K562 (cell line): ENCODE measurements at regions not wholly inside any gene's neighbourhood (a gene's known extent, or its start where the extent isn't known, plus 50 kb on each side); places are given as distances from the start of the nearest gene placed in this dataset.

ENCODE experiments used
- ATAC-seq: fragments of 200-7000 bp; cut with Tn5 transposase; 3 replicates; pipeline ENCODE4 v1.9.1; 2020; ENCODE audit warnings: moderate library complexity
- BruUV-seq: library from RNA; stranded (reverse); fragments of 400-500 nt; replicated peaks from 2 replicates; lab custom pipeline; 2021; lab: Mats Ljungman, UMichigan
- CTCF ChIA-PET: fragments of 300-600 bp; formaldehyde crosslinking; extraction: SDS; loops from one replicate; lab custom pipeline; 2021; ENCODE audit warnings: low intra/inter-chr PET ratio; lab: Yijun Ruan, JAX
- POLR2A ChIA-PET: fragments of 300-600, 350-650 bp; sonication (Branson Sonifier 250); formaldehyde crosslinking; extraction: SDS; loops from one replicate; lab custom pipeline; 2021; ENCODE audit warnings: antibody characterized with exemption, inconsistent platforms; lab: Yijun Ruan, JAX
- DNase-seq, 4 experiments: peaks; one replicate each; pipeline versions ENCODE4 v3.0.0 to v3.0.0-alpha.2; 2011 to 2018; ENCODE audit warnings: low spot score in 3 of 4, mixed read lengths in 3 of 4; ENCODE audit errors: extremely low read depth in 1 of 4
- FAIRE-seq: peaks from 2 replicates; lab custom pipeline; 2011; peaks lifted over from hg19 to GRCh38; lab: Jason Lieb, UNC
- H2AFZ ChIP-seq: 2 replicates; pipeline ENCODE4 v1.6.0; 2011; ENCODE audit warnings: low read depth, low read length, control low read depth, inconsistent platforms
- H3K27ac ChIP-seq: fragments of 200-600 bp; 3 replicates; pipeline ENCODE4 v1.8.0; 2011; ENCODE audit warnings: low read depth, mild to moderate bottlenecking, control low read depth, inconsistent platforms, low read length, moderate library complexity, mixed read lengths; ENCODE audit errors: extremely low read depth
- H3K27me3 ChIP-seq, 2 experiments: fragments of 300-600 bp in 1 of 2; 2 replicates in 1 of 2; 3 replicates in 1 of 2; pipeline versions ENCODE4 v1.6.0 to v1.8.0; 2011; ENCODE audit warnings: inconsistent platforms in 2 of 2, low read length in 2 of 2, mild to moderate bottlenecking in 1 of 2, mixed read lengths in 1 of 2, moderate library complexity in 1 of 2; ENCODE audit not compliant: control insufficient read depth in 2 of 2, insufficient read depth in 2 of 2
- H3K36me3 ChIP-seq: fragments of 300-600 bp; 3 replicates; pipeline ENCODE4 v1.8.0; 2011; ENCODE audit warnings: mild to moderate bottlenecking, low read length, inconsistent platforms; ENCODE audit not compliant: control insufficient read depth, insufficient read depth
- H3K4me1 ChIP-seq, 2 experiments: fragments of 200-600 bp in 1 of 2; replicated peaks in 1 of 2; 2 replicates in 1 of 2; 3 replicates in 1 of 2; pipeline versions ENCODE4 v1.5.1 to v1.8.0; 2011; ENCODE audit warnings: inconsistent platforms in 2 of 2, low read length in 2 of 2, mild to moderate bottlenecking in 1 of 2, mixed read lengths in 1 of 2, moderate library complexity in 1 of 2; ENCODE audit not compliant: control insufficient read depth in 2 of 2, insufficient read depth in 2 of 2
- H3K4me2 ChIP-seq: 2 replicates; pipeline ENCODE4 v1.6.1; 2011; ENCODE audit warnings: low read length, control low read depth, inconsistent platforms, mixed read lengths; ENCODE audit not compliant: insufficient read depth
- H3K4me3 ChIP-seq: fragments of 200-600 bp; sonication (generic), shearing (Covaris generic); 2 replicates; pipeline ENCODE4 v1.5.1; 2016; ENCODE audit warnings: control low read depth, inconsistent platforms
- H3K79me2 ChIP-seq: fragments of 200-600 bp; 3 replicates; pipeline ENCODE4 v1.8.0; 2011; ENCODE audit warnings: low read length, inconsistent platforms; ENCODE audit not compliant: control insufficient read depth, insufficient read depth
- H3K9ac ChIP-seq, 2 experiments: 2 replicates each; pipeline versions ENCODE4 v1.6.0 to v1.6.1; 2011; ENCODE audit warnings: low read depth in 2 of 2, low read length in 2 of 2, control low read depth in 1 of 2, inconsistent platforms in 1 of 2, mild to moderate bottlenecking in 1 of 2, mixed read lengths in 1 of 2; ENCODE audit not compliant: insufficient read depth in 1 of 2
- H3K9me1 ChIP-seq: one replicate; pipeline ENCODE4 v1.6.0; 2011; ENCODE audit warnings: inconsistent platforms, mild to moderate bottlenecking, low read length, moderate library complexity; ENCODE audit not compliant: control insufficient read depth, insufficient read depth
- H3K9me3 ChIP-seq: replicated peaks from 2 replicates; pipeline ENCODE4 v1.5.1; 2011; ENCODE audit warnings: low read depth, low read length, inconsistent platforms; ENCODE audit not compliant: control insufficient read depth, insufficient read depth
- H4K20me1 ChIP-seq: replicated peaks from 2 replicates; pipeline ENCODE4 v1.6.1; 2011; ENCODE audit warnings: low read length, inconsistent platforms, mixed read lengths; ENCODE audit not compliant: control insufficient read depth, insufficient read depth
- BRF2 ChIP-seq: IDR thresholded peaks from 3 replicates; pipeline ENCODE4 v1.6.1; 2011; ENCODE audit warnings: borderline replicate concordance, mild to moderate bottlenecking; ENCODE audit not compliant: insufficient read length, insufficient read depth
- CBX3 ChIP-seq, 2 experiments: IDR thresholded peaks; 1 replicate in 1 of 2; 2 replicates in 1 of 2; pipeline ENCODE4 v1.6.1; 2012; ENCODE audit warnings: inconsistent platforms in 2 of 2, low read length in 2 of 2, borderline replicate concordance in 1 of 2, control low read depth in 1 of 2
- CCNT2 ChIP-seq: IDR thresholded peaks from 2 replicates; pipeline ENCODE4 v1.6.1; 2011; ENCODE audit warnings: borderline replicate concordance, low read depth, mild to moderate bottlenecking, moderate library complexity, mixed read lengths, low read length; ENCODE audit not compliant: insufficient read length; ENCODE audit errors: extremely low read depth
- E2F4 ChIP-seq: sonication (generic); formaldehyde crosslinking; IDR thresholded peaks from 2 replicates; pipeline ENCODE4 v1.8.0; 2022; ENCODE audit warnings: mild to moderate bottlenecking, low read depth, missing genetic modification reagents
- ELF1 ChIP-seq: fragments of 200-800 bp; sonication (Bioruptor generic); IDR thresholded peaks from 2 replicates; pipeline ENCODE4 v1.6.1; 2016; ENCODE audit warnings: missing genetic modification characterization, missing compliant biosample characterization
- ID3 ChIP-seq, 2 experiments: fragments of 250-450 bp in 1 of 2; fragments of 450-650 bp in 1 of 2; sonication (Bioruptor Pico) in 1 of 2; IDR thresholded peaks; 2 replicates each; pipeline versions ENCODE4 v1.6.1 to v1.8.0; 2016 to 2021; ENCODE audit warnings: mild to moderate bottlenecking in 2 of 2, moderate library complexity in 2 of 2, missing compliant biosample characterization in 1 of 2, missing genetic modification characterization in 1 of 2
- MEF2D ChIP-seq: conservative IDR thresholded peaks from 2 replicates; pipeline ENCODE4 v1.6.1; 2016; ENCODE audit warnings: low read depth, missing genetic modification characterization, missing compliant biosample characterization
- MYNN ChIP-seq, 2 experiments: sonication (generic); formaldehyde crosslinking in 1 of 2; IDR thresholded peaks; 2 replicates each; pipeline versions ENCODE4 v1.5.0 to v1.6.1; 2016 to 2020; ENCODE audit warnings: antibody characterized with exemption in 1 of 2, missing genetic modification reagents in 1 of 2
- NFE2L1 ChIP-seq: fragments of 450-650 bp; IDR thresholded peaks from 2 replicates; pipeline ENCODE4 v1.6.1; 2016; ENCODE audit warnings: missing genetic modification characterization, low read depth, mild to moderate bottlenecking, missing compliant biosample characterization, moderate library complexity, borderline replicate concordance
- PHB ChIP-seq: fragments of 250-450 bp; sonication (Bioruptor Pico); IDR thresholded peaks from 2 replicates; pipeline ENCODE4 v1.5.0; 2021
- SIN3A ChIP-seq, 2 experiments: fragments of 150-350 bp in 1 of 2; IDR thresholded peaks; 2 replicates each; pipeline ENCODE4 v1.6.1; 2011 to 2016; ENCODE audit warnings: borderline replicate concordance in 2 of 2, low read depth in 2 of 2, low read length in 2 of 2, mild to moderate bottlenecking in 2 of 2, moderate library complexity in 2 of 2; ENCODE audit not compliant: control insufficient read depth in 1 of 2
- SUPT5H ChIP-seq: fragments of 450-650 bp; IDR thresholded peaks from 2 replicates; pipeline ENCODE4 v1.6.1; 2016
- TCF15 ChIP-seq: fragments of 250-450 bp; sonication (Bioruptor Pico); IDR thresholded peaks from 2 replicates; pipeline ENCODE4 v1.8.0; 2022; ENCODE audit warnings: moderate library complexity, mild to moderate bottlenecking, inconsistent platforms
- ZKSCAN1 ChIP-seq: fragments of 150-350 bp; IDR thresholded peaks from 2 replicates; pipeline ENCODE4 v1.6.1; 2016; ENCODE audit warnings: low read depth, low read length
- ZNF274 ChIP-seq: IDR thresholded peaks from 2 replicates; pipeline ENCODE4 v1.6.1; 2011; ENCODE audit warnings: low read depth, mild to moderate bottlenecking, low read length, moderate library complexity, borderline replicate concordance
- ZNF507 ChIP-seq: conservative IDR thresholded peaks from 2 replicates; pipeline ENCODE4 v1.6.1; 2017; ENCODE audit warnings: missing genetic modification characterization, missing compliant biosample characterization
- ZNF586 ChIP-seq: fragments of 450-650 bp; formaldehyde crosslinking; conservative IDR thresholded peaks from 2 replicates; pipeline ENCODE4 v1.4.0; 2020; ENCODE audit warnings: mild to moderate bottlenecking, moderate library complexity
- ZNF707 ChIP-seq: fragments of 250-450 bp; sonication (Bioruptor Pico); conservative IDR thresholded peaks from 2 replicates; pipeline ENCODE4 v1.8.0; 2022; ENCODE audit warnings: inconsistent platforms, mild to moderate bottlenecking, moderate library complexity
- ZSCAN32 ChIP-seq: fragments of 450-650 bp; formaldehyde crosslinking; IDR thresholded peaks from 2 replicates; pipeline ENCODE4 v1.4.0; 2020; ENCODE audit warnings: mild to moderate bottlenecking, moderate library complexity
- WGBS: fragments of 100-300 bp; shearing (Covaris generic); methylation state at CpG from one replicate; pipeline ENCODE4 v1.1.6; 2016; ENCODE audit warnings: low coverage, mixed read lengths; ENCODE audit not compliant: insufficient coverage; ENCODE audit errors: missing lambda C conversion rate; 5-methylcytosine and 5-hydroxymethylcytosine counted together
- in situ Hi-C: fragments of 300-500 bp; cut with MboI; formaldehyde crosslinking; loops from 4 replicates; pipeline ENCODE4 v1.15.0; 2018; ENCODE audit warnings: inconsistent platforms, mixed read lengths
- intact Hi-C: fragments of 100-400 bp; cut with micrococcal nuclease; formaldehyde crosslinking; loops from 2 replicates; pipeline ENCODE4 v1.14.2; 2022

GRCh38 chr10:2616215-2616614 is 451.1 kb upstream of the PFKP start:
- 0% methylated on average over 3 of the region's 3 CpGs for WGBS
- Histone ChIP-seq H3K27me3 (no peaks in the 10 kb centered on the region), H3K4me1 (no peaks in the 10 kb centered on the region), H3K4me3 (no peak overlapping the region), H4K20me1 (no peaks in the 10 kb centered on the region), H3K79me2 (no peaks in the 10 kb centered on the region), H2AFZ (no peak overlapping the region), H3K36me3 (no peaks in the 10 kb centered on the region), H3K4me2 (no peak overlapping the region), H3K27ac (no peak overlapping the region), H3K9me3 (no peaks in the 10 kb centered on the region), H3K9me1 (no peaks in the 10 kb centered on the region), H3K9ac (no peak overlapping the region)
- BruUV-seq, result no TSS peak
- no peak for FAIRE-seq
- DNase-seq, result no peak
- no peak for ATAC-seq
- in situ Hi-C loops (no loop called here), intact Hi-C loops (no loop called here)
- ChIA-PET POLR2A (no interaction called here), CTCF (no interaction called here)
- no peak for TF ChIP-seq ELF1 (tag)
- no peak for TF ChIP-seq CCNT2
- TF ChIP-seq PHB (CRISPR knock-in tag), result no peak
- no peak for TF ChIP-seq ZSCAN32 (CRISPR knock-in tag)
- TF ChIP-seq ZNF707 (CRISPR knock-in tag), result no peak
- no peak for TF ChIP-seq CBX3 (IDR thresholded peaks at IDR 0.05; ENCODE audit: borderline replicate concordance in 1 of 2, low read length in 2 of 2)
- no peak for TF ChIP-seq BRF2
- TF ChIP-seq MYNN (IDR thresholded peaks at IDR 0.05), result no peak
- no peak for TF ChIP-seq MYNN (CRISPR knock-in tag; IDR thresholded peaks at IDR 0.05)
- no peak for TF ChIP-seq ZNF586 (CRISPR knock-in tag)
- no peak for TF ChIP-seq MEF2D (tag)
- no peak for TF ChIP-seq ZKSCAN1
- TF ChIP-seq NFE2L1 (tag), result no peak
- no peak for TF ChIP-seq E2F4 (CRISPR knock-in tag)
- TF ChIP-seq TCF15 (CRISPR knock-in tag), result no peak
- TF ChIP-seq ID3 (CRISPR knock-in tag; IDR thresholded peaks at IDR 0.05), result no peak
- no peak for TF ChIP-seq ID3 (tag; IDR thresholded peaks at IDR 0.05)
- no peak for TF ChIP-seq ZNF507
- no peak for TF ChIP-seq SUPT5H
- no peak for TF ChIP-seq SIN3A (IDR thresholded peaks at IDR 0.05; ENCODE audit: borderline replicate concordance in 2 of 2, control insufficient read depth in 1 of 2, low read depth in 2 of 2, low read length in 2 of 2)
- TF ChIP-seq ZNF274, result no peak
